Mesenchymal stem cell (in vitro differentiated cells and primary cell): ENCODE measurements at regions not wholly inside any gene's neighbourhood (a gene's known extent, or its start where the extent isn't known, plus 50 kb on each side); places are given as distances from the start of the nearest gene placed in this dataset.

Source experiments
- DNase-seq: peaks from one replicate; pipeline ENCODE4 v3.0.0-alpha.2; 2013
- H2AFZ ChIP-seq: one replicate; pipeline ENCODE4 v1.6.1; 2013; ENCODE audit warnings: low read depth, mild to moderate bottlenecking, control low read depth, inconsistent platforms, low read length, moderate library complexity
- H2AK5ac ChIP-seq: 2 replicates; pipeline ENCODE4 v1.6.1; 2013; ENCODE audit warnings: low read length, moderate library complexity, mild to moderate bottlenecking, inconsistent platforms; ENCODE audit not compliant: severe bottlenecking
- H2BK120ac ChIP-seq: one replicate; pipeline ENCODE4 v1.6.1; 2013; ENCODE audit warnings: low read depth, mild to moderate bottlenecking, inconsistent platforms, low read length, moderate library complexity
- H2BK12ac ChIP-seq, 2 experiments: one replicate each; pipeline ENCODE4 v1.6.1; 2013; ENCODE audit warnings: inconsistent platforms in 2 of 2, low read length in 2 of 2, mild to moderate bottlenecking in 2 of 2, moderate library complexity in 2 of 2, control low read depth in 1 of 2
- H2BK15ac ChIP-seq: one replicate; pipeline ENCODE4 v1.6.1; 2013; ENCODE audit warnings: mild to moderate bottlenecking, low read depth, inconsistent platforms; ENCODE audit not compliant: poor library complexity, severe bottlenecking
- H2BK5ac ChIP-seq: 2 replicates; pipeline ENCODE4 v1.6.1; 2013; ENCODE audit warnings: low read depth, mild to moderate bottlenecking, low read length, control low read depth, inconsistent platforms; ENCODE audit not compliant: poor library complexity, severe bottlenecking
- H3K14ac ChIP-seq, 2 experiments: one replicate each; pipeline ENCODE4 v1.6.1; 2013; ENCODE audit warnings: inconsistent platforms in 2 of 2, low read length in 2 of 2, control low read depth in 1 of 2, mild to moderate bottlenecking in 1 of 2, moderate library complexity in 1 of 2
- H3K18ac ChIP-seq, 2 experiments: one replicate each; pipeline ENCODE4 v1.6.1; 2013; ENCODE audit warnings: inconsistent platforms in 2 of 2, low read length in 2 of 2, control low read depth in 1 of 2, low read depth in 1 of 2, mild to moderate bottlenecking in 1 of 2
- H3K23ac ChIP-seq, 2 experiments: one replicate each; pipeline ENCODE4 v1.6.1; 2013; ENCODE audit warnings: inconsistent platforms in 2 of 2, low read length in 2 of 2, mild to moderate bottlenecking in 2 of 2, moderate library complexity in 2 of 2, control low read depth in 1 of 2
- H3K27ac ChIP-seq: 2 replicates; pipeline ENCODE4 v1.5.1; 2013; ENCODE audit warnings: mild to moderate bottlenecking, moderate library complexity, low read length, control low read depth, inconsistent platforms; ENCODE audit not compliant: poor library complexity, severe bottlenecking
- H3K27me3 ChIP-seq, 2 experiments: 2 replicates each; pipeline versions ENCODE4 v1.6.1 to v1.7.0; 2013; ENCODE audit warnings: low read length in 2 of 2, mild to moderate bottlenecking in 2 of 2, moderate library complexity in 2 of 2, control low read depth in 1 of 2, inconsistent platforms in 1 of 2; ENCODE audit not compliant: control insufficient read depth in 1 of 2, insufficient read depth in 1 of 2
- H3K36me3 ChIP-seq, 2 experiments: 2 replicates each; pipeline versions ENCODE4 v1.6.1 to v1.7.0; 2013; ENCODE audit warnings: low read length in 2 of 2, control low read depth in 1 of 2, inconsistent platforms in 1 of 2, low read depth in 1 of 2, mild to moderate bottlenecking in 1 of 2; ENCODE audit not compliant: insufficient read depth in 2 of 2, control insufficient read depth in 1 of 2
- H3K4ac ChIP-seq, 2 experiments: one replicate each; pipeline ENCODE4 v1.6.1; 2013; ENCODE audit warnings: inconsistent platforms in 2 of 2, low read length in 2 of 2, mild to moderate bottlenecking in 2 of 2, moderate library complexity in 2 of 2, control low read depth in 1 of 2, low read depth in 1 of 2
- H3K4me1 ChIP-seq: 2 replicates; pipeline ENCODE4 v1.6.1; 2013; ENCODE audit warnings: low read depth, low read length, control low read depth; ENCODE audit not compliant: control insufficient read depth, insufficient read depth
- H3K4me2 ChIP-seq: 2 replicates; pipeline ENCODE4 v1.6.1; 2013; ENCODE audit warnings: low read length, mild to moderate bottlenecking, inconsistent platforms; ENCODE audit not compliant: poor library complexity, severe bottlenecking
- H3K4me3 ChIP-seq, 2 experiments: 2 replicates each; pipeline versions ENCODE4 v1.5.1 to v1.7.0; 2013; ENCODE audit warnings: low read length in 2 of 2, mild to moderate bottlenecking in 2 of 2, control low read depth in 1 of 2, low read depth in 1 of 2; ENCODE audit not compliant: insufficient read depth in 1 of 2
- H3K79me1 ChIP-seq: replicated peaks from 2 replicates; pipeline ENCODE4 v1.6.1; 2013; ENCODE audit warnings: mild to moderate bottlenecking, control low read depth, low read length, inconsistent platforms; ENCODE audit not compliant: poor library complexity, severe bottlenecking
- H3K9ac ChIP-seq: 2 replicates; pipeline ENCODE4 v1.7.0; 2013; ENCODE audit warnings: mild to moderate bottlenecking, low read length, moderate library complexity
- H3K9me3 ChIP-seq: 2 replicates; pipeline ENCODE4 v1.7.0; 2013; ENCODE audit warnings: mild to moderate bottlenecking, low read length; ENCODE audit not compliant: control insufficient read depth
- H4K8ac ChIP-seq: one replicate; pipeline ENCODE4 v1.6.1; 2013; ENCODE audit warnings: inconsistent platforms, mild to moderate bottlenecking, low read length, moderate library complexity
- H4K91ac ChIP-seq: one replicate; pipeline ENCODE4 v1.6.1; 2013; ENCODE audit warnings: mild to moderate bottlenecking, low read length, inconsistent platforms
- WGBS: methylation state at CpG from one replicate; pipeline ENCODE4 v1.1.7; 2013; ENCODE audit warnings: mixed read lengths; 5-methylcytosine and 5-hydroxymethylcytosine counted together

- Histone ChIP-seq H3K4ac (no peak overlapping the region), H2BK12ac (no peak overlapping the region), H3K9me3 (no peaks in the 10 kb centered on the region), H2BK120ac (no peak overlapping the region), H3K23ac (no peak overlapping the region), H4K8ac (no peak overlapping the region), H2AK5ac (peak overlapping the region; percentile 65), H3K27me3 (no peaks in the 10 kb centered on the region), H3K36me3 (no peaks in the 10 kb centered on the region), H2AFZ (no peak overlapping the region), H3K4me3 (no peak overlapping the region), H3K4me1 (no peaks in the 10 kb centered on the region), H3K9ac (no peak overlapping the region), H3K27ac (no peak overlapping the region), H2BK15ac (no peak overlapping the region), H2BK5ac (no peak overlapping the region), H4K91ac (no peak overlapping the region), H3K14ac (no peak overlapping the region), H3K79me1 (no peaks in the 10 kb centered on the region), H3K4me2 (no peak overlapping the region), H3K18ac (no peak overlapping the region)
- 100% methylated on average over 1 of the region's 2 CpGs for WGBS
- no peak for DNase-seq
Measured at GRCh38 chr5:38789777-38790176, 56.0 kb upstream of the OSMR start.

GRCh38 chr5:38790268-38790667 is 55.5 kb upstream of the OSMR start:
- H3K9ac ChIP-seq: no peak overlapping the region
- H3K4me2 ChIP-seq: no peak overlapping the region
- H3K36me3 ChIP-seq: no peaks in the 10 kb centered on the region
- no peaks in the 10 kb centered on the region for H3K9me3 ChIP-seq
- no peak overlapping the region for H2BK15ac ChIP-seq
- H2BK12ac ChIP-seq: peak overlapping the region; percentile 51 to 72
- H2BK120ac ChIP-seq: peak overlapping the region; percentile 50
- peak overlapping the region in 1 of 2 experiments; percentile 96 for H3K4ac ChIP-seq
- no peaks in the 10 kb centered on the region for H3K4me1 ChIP-seq
- peak overlapping the region; percentile 51 for H4K8ac ChIP-seq
- H3K4me3 ChIP-seq: no peak overlapping the region
- no peak overlapping the region for H3K23ac ChIP-seq
- H3K18ac ChIP-seq: peak overlapping the region in 1 of 2 experiments; percentile 46
- peaks cover 0 to 3% of the 10 kb centered on the region in 2 experiments for H3K27me3 ChIP-seq
- DNase-seq: no peak
- H3K14ac ChIP-seq: peak overlapping the region in 1 of 2 experiments; percentile 89
- H2BK5ac ChIP-seq: no peak overlapping the region
- no peak overlapping the region for H2AFZ ChIP-seq
- WGBS: 77% methylated on average over 1 of the region's 1 CpG
- H3K79me1 ChIP-seq: no peaks in the 10 kb centered on the region
- no peak overlapping the region for H2AK5ac ChIP-seq
- no peak overlapping the region for H3K27ac ChIP-seq
- no peak overlapping the region for H4K91ac ChIP-seq

- Histone ChIP-seq H4K91ac (no peak overlapping the region), H3K4me2 (no peak overlapping the region), H3K9ac (no peak overlapping the region), H3K36me3 (no peaks in the 10 kb centered on the region), H3K4me1 (no peaks in the 10 kb centered on the region), H2BK15ac (no peak overlapping the region), H2AFZ (no peak overlapping the region), H2BK5ac (no peak overlapping the region), H3K79me1 (no peaks in the 10 kb centered on the region), H3K9me3 (no peaks in the 10 kb centered on the region), H3K23ac (no peak overlapping the region), H3K27me3 (peaks cover 0 to 4% of the 10 kb centered on the region in 2 experiments), H3K14ac (no peak overlapping the region), H4K8ac (no peak overlapping the region), H2BK12ac (no peak overlapping the region), H3K27ac (no peak overlapping the region), H3K18ac (no peak overlapping the region), H2AK5ac (no peak overlapping the region), H3K4ac (no peak overlapping the region), H2BK120ac (no peak overlapping the region), H3K4me3 (no peak overlapping the region)
- peak; percentile 51 for DNase-seq
- 63% methylated on average over 1 of the region's 2 CpGs for WGBS
Measured at GRCh38 chr5:38790891-38791290, 54.9 kb upstream of the OSMR start.

GRCh38 chr5:38793099-38793498 is 52.7 kb upstream of the OSMR start:
- no peaks in the 10 kb centered on the region for H3K9me3 ChIP-seq
- no peak for DNase-seq
- no peak overlapping the region for H3K18ac ChIP-seq
- H3K27me3 ChIP-seq: peaks cover 0 to 4% of the 10 kb centered on the region in 2 experiments
- H2BK15ac ChIP-seq: peak overlapping the region; percentile 26
- no peak overlapping the region for H2AFZ ChIP-seq
- no peaks in the 10 kb centered on the region for H3K79me1 ChIP-seq
- no peak overlapping the region for H2AK5ac ChIP-seq
- no peak overlapping the region for H3K14ac ChIP-seq
- H4K8ac ChIP-seq: peak overlapping the region; percentile 31
- no peak overlapping the region for H3K4me3 ChIP-seq
- H2BK12ac ChIP-seq: peak overlapping the region in 1 of 2 experiments; percentile 51
- H3K4ac ChIP-seq: no peak overlapping the region
- no peak overlapping the region for H3K4me2 ChIP-seq
- H3K27ac ChIP-seq: no peak overlapping the region
- H3K4me1 ChIP-seq: no peaks in the 10 kb centered on the region
- H3K36me3 ChIP-seq: no peaks in the 10 kb centered on the region
- H2BK5ac ChIP-seq: no peak overlapping the region
- no peak overlapping the region for H3K23ac ChIP-seq
- no peak overlapping the region for H4K91ac ChIP-seq
- H2BK120ac ChIP-seq: no peak overlapping the region
- no peak overlapping the region for H3K9ac ChIP-seq
- 85% methylated on average over 2 of the region's 3 CpGs for WGBS
